Activated naive CD4-positive, alpha-beta T cell treated with anti-CD3 and anti-CD28 coated beads for 36 hours (primary cell): ENCODE measurements at regions not wholly inside any gene's neighbourhood (a gene's known extent, or its start where the extent isn't known, plus 50 kb on each side); places are given as distances from the start of the nearest gene placed in this dataset.

ENCODE experiments used
- CTCF ChIA-PET: fragments of 350-600 bp; sonication (Branson Sonifier 250); formaldehyde crosslinking; loops from one replicate; lab custom pipeline; 2021; ENCODE audit warnings: antibody characterized with exemption; lab: Charles Lee
- DNase-seq: peaks from one replicate; pipeline ENCODE4 v3.0.0-alpha.2; 2020
- H3K27ac Mint-ChIP-seq: one replicate; pipeline ENCODE4 v1.8.0; 2021; ENCODE audit warnings: mild to moderate bottlenecking, mixed read lengths
- H3K27me3 Mint-ChIP-seq: one replicate; pipeline ENCODE4 v1.8.0; 2021; ENCODE audit warnings: low read depth, mixed read lengths
- H3K36me3 Mint-ChIP-seq: one replicate; pipeline ENCODE4 v1.8.0; 2021; ENCODE audit warnings: low read depth, mixed read lengths
- H3K4me1 Mint-ChIP-seq: one replicate; pipeline ENCODE4 v1.8.0; 2021; ENCODE audit warnings: low read depth, mixed read lengths
- H3K4me3 Mint-ChIP-seq: one replicate; pipeline ENCODE4 v1.8.0; 2021; ENCODE audit warnings: mild to moderate bottlenecking, moderate library complexity, mixed read lengths
- H3K9me3 Mint-ChIP-seq: one replicate; pipeline ENCODE4 v1.8.0; 2021; ENCODE audit warnings: mixed read lengths
- intact Hi-C: fragments of 100-400 bp; cut with micrococcal nuclease; formaldehyde crosslinking; loops from one replicate; pipeline ENCODE4 v1.15.1; 2023

DNA sequence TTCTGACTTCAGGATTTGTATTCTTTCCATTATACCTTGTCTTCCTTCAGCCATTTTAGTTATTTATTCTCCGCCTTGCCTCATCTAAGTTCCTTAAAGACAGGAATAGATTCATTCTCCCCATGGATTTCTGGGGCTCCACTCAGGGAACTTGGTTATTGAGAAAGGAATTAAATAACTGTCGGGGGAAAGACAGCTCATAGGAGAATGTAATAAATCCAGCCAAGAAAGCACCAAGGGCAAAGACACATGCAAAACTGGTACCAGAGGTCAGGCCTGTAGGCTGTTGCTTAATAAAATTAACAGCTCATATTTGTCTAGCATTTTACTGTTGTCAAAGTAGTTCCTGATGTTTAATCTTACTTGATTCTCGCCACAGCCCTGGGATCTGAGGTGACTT, 357.2 kb downstream of the TMEM38B start:
- intact Hi-C loops, result no loop called here
- DNase-seq, result no peak
- H3K27me3 Mint-ChIP-seq, result no peaks in the 10 kb centered on the region
- H3K27ac Mint-ChIP-seq, result no peak overlapping the region
- H3K9me3 Mint-ChIP-seq, result peaks cover 2% of the 10 kb centered on the region
- no peaks in the 10 kb centered on the region for H3K4me1 Mint-ChIP-seq
- H3K4me3 Mint-ChIP-seq, result no peak overlapping the region
- H3K36me3 Mint-ChIP-seq, result no peaks in the 10 kb centered on the region
- CTCF ChIA-PET, result no interaction called here

- Mint-ChIP-seq H3K9me3 (peaks cover 2% of the 10 kb centered on the region), H3K27ac (no peak overlapping the region), H3K36me3 (no peaks in the 10 kb centered on the region), H3K27me3 (no peaks in the 10 kb centered on the region), H3K4me3 (no peak overlapping the region), H3K4me1 (no peaks in the 10 kb centered on the region)
- DNase-seq, result no peak
- CTCF ChIA-PET, result no interaction called here
- intact Hi-C loops, result no loop called here
Observed at GRCh38 chr9:106052166-106052565, 357.8 kb downstream of the TMEM38B start.

GRCh38 chr9:106052735-106053134, 358.4 kb downstream of the TMEM38B start:
- intact Hi-C loops, result no loop called here
- DNase-seq, result no peak
- no peaks in the 10 kb centered on the region for H3K36me3 Mint-ChIP-seq
- H3K27ac Mint-ChIP-seq, result no peak overlapping the region
- CTCF ChIA-PET, result no interaction called here
- no peak overlapping the region for H3K4me3 Mint-ChIP-seq
- no peaks in the 10 kb centered on the region for H3K4me1 Mint-ChIP-seq
- H3K9me3 Mint-ChIP-seq, result peaks cover 2% of the 10 kb centered on the region
- no peaks in the 10 kb centered on the region for H3K27me3 Mint-ChIP-seq

GRCh38 chr9:106056328-106056727, 362.0 kb downstream of the TMEM38B start:
- Mint-ChIP-seq H3K4me1 (no peaks in the 10 kb centered on the region), H3K27ac (no peak overlapping the region), H3K27me3 (no peaks in the 10 kb centered on the region), H3K9me3 (peaks cover 2% of the 10 kb centered on the region), H3K36me3 (no peaks in the 10 kb centered on the region), H3K4me3 (no peak overlapping the region)
- DNase-seq, result no peak
- CTCF ChIA-PET, result no interaction called here
- intact Hi-C loops, result no loop called here

DNA sequence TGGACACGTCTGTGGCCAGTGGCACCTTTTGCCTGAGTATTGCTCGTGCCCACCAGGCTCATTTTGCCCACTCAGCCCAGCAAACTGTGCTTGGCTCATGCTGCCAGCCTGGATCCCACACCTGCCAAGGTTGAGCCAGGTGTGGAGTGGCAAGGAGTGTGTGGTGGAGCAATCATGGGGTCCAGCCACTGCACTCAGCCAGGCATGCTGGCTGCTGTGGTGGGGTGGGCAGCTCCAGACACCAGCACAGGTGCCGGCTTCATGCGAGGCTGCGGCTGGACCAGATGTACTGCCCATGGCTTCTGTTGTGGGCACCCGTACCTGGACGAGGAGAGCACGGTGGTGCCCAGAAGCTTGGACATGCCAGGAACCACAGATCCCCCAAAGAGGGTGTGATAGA, 364.1 kb downstream of the TMEM38B start:
- Mint-ChIP-seq H3K4me3 (no peak overlapping the region), H3K36me3 (no peaks in the 10 kb centered on the region), H3K4me1 (no peaks in the 10 kb centered on the region), H3K27ac (no peak overlapping the region), H3K9me3 (peaks cover 2% of the 10 kb centered on the region), H3K27me3 (no peaks in the 10 kb centered on the region)
- no peak for DNase-seq
- CTCF ChIA-PET, result no interaction called here
- intact Hi-C loops, result no loop called here

GRCh38 chr9:106059886-106060285, 365.5 kb downstream of the TMEM38B start:
- intact Hi-C loops, result no loop called here
- H3K4me1 Mint-ChIP-seq, result no peaks in the 10 kb centered on the region
- H3K36me3 Mint-ChIP-seq, result no peaks in the 10 kb centered on the region
- H3K27ac Mint-ChIP-seq, result no peak overlapping the region
- no peaks in the 10 kb centered on the region for H3K27me3 Mint-ChIP-seq
- H3K4me3 Mint-ChIP-seq, result no peak overlapping the region
- CTCF ChIA-PET, result no interaction called here
- no peaks in the 10 kb centered on the region for H3K9me3 Mint-ChIP-seq
- DNase-seq, result no peak

- no peaks in the 10 kb centered on the region for H3K36me3 Mint-ChIP-seq
- no peak overlapping the region for H3K4me3 Mint-ChIP-seq
- intact Hi-C loops, result no loop called here
- no peak for DNase-seq
- no peaks in the 10 kb centered on the region for H3K4me1 Mint-ChIP-seq
- no peak overlapping the region for H3K27ac Mint-ChIP-seq
- H3K9me3 Mint-ChIP-seq, result no peaks in the 10 kb centered on the region
- CTCF ChIA-PET, result no interaction called here
- no peaks in the 10 kb centered on the region for H3K27me3 Mint-ChIP-seq
Observed at GRCh38 chr9:106060885-106061284, 366.5 kb downstream of the TMEM38B start.

GRCh38 chr9:106062250-106062649, 367.9 kb downstream of the TMEM38B start:
- Mint-ChIP-seq H3K4me3 (no peak overlapping the region), H3K27me3 (no peaks in the 10 kb centered on the region), H3K9me3 (no peaks in the 10 kb centered on the region), H3K27ac (no peak overlapping the region), H3K4me1 (no peaks in the 10 kb centered on the region), H3K36me3 (no peaks in the 10 kb centered on the region)
- CTCF ChIA-PET, result no interaction called here
- intact Hi-C loops, result no loop called here
- DNase-seq, result no peak

- H3K4me3 Mint-ChIP-seq, result no peak overlapping the region
- H3K27ac Mint-ChIP-seq, result no peak overlapping the region
- CTCF ChIA-PET, result no interaction called here
- H3K27me3 Mint-ChIP-seq, result no peaks in the 10 kb centered on the region
- intact Hi-C loops, result no loop called here
- H3K4me1 Mint-ChIP-seq, result no peaks in the 10 kb centered on the region
- H3K36me3 Mint-ChIP-seq, result no peaks in the 10 kb centered on the region
- no peak for DNase-seq
- H3K9me3 Mint-ChIP-seq, result no peaks in the 10 kb centered on the region
Observed at GRCh38 chr9:106065136-106065535, 370.8 kb downstream of the TMEM38B start.

- H3K4me3 Mint-ChIP-seq, result no peak overlapping the region
- DNase-seq, result no peak
- no peaks in the 10 kb centered on the region for H3K4me1 Mint-ChIP-seq
- no peaks in the 10 kb centered on the region for H3K27me3 Mint-ChIP-seq
- H3K9me3 Mint-ChIP-seq, result no peaks in the 10 kb centered on the region
- H3K36me3 Mint-ChIP-seq, result no peaks in the 10 kb centered on the region
- intact Hi-C loops, result no loop called here
- H3K27ac Mint-ChIP-seq, result no peak overlapping the region
- CTCF ChIA-PET, result no interaction called here
Observed at GRCh38 chr9:106065579-106066214, 371.4 kb downstream of the TMEM38B start.

GRCh38 chr9:106066940-106067524, 372.7 kb downstream of the TMEM38B start:
- H3K4me3 Mint-ChIP-seq, result no peak overlapping the region
- H3K9me3 Mint-ChIP-seq, result no peaks in the 10 kb centered on the region
- no peak overlapping the region for H3K27ac Mint-ChIP-seq
- no peak for DNase-seq
- H3K36me3 Mint-ChIP-seq, result no peaks in the 10 kb centered on the region
- no peaks in the 10 kb centered on the region for H3K27me3 Mint-ChIP-seq
- CTCF ChIA-PET, result no interaction called here
- no peaks in the 10 kb centered on the region for H3K4me1 Mint-ChIP-seq
- intact Hi-C loops, result no loop called here

- no peaks in the 10 kb centered on the region for H3K27me3 Mint-ChIP-seq
- H3K4me3 Mint-ChIP-seq, result no peak overlapping the region
Observed at GRCh38 chr9:106069241-106069640, 374.9 kb downstream of the TMEM38B start.

GRCh38 chr9:106072421-106072820, 378.1 kb downstream of the TMEM38B start:
- no peaks in the 10 kb centered on the region for H3K9me3 Mint-ChIP-seq
- no peak overlapping the region for H3K4me3 Mint-ChIP-seq
- no peaks in the 10 kb centered on the region for H3K4me1 Mint-ChIP-seq
- CTCF ChIA-PET, result no interaction called here
- H3K36me3 Mint-ChIP-seq, result no peaks in the 10 kb centered on the region
- intact Hi-C loops, result no loop called here
- H3K27me3 Mint-ChIP-seq, result no peaks in the 10 kb centered on the region
- no peak overlapping the region for H3K27ac Mint-ChIP-seq
- DNase-seq, result no peak

More at GRCh38 chr9:106069241-106069640, 374.9 kb downstream of the TMEM38B start:
- intact Hi-C loops, result no loop called here
- no peaks in the 10 kb centered on the region for H3K9me3 Mint-ChIP-seq
- no peak overlapping the region for H3K27ac Mint-ChIP-seq
- CTCF ChIA-PET, result no interaction called here
- DNase-seq, result no peak
- no peaks in the 10 kb centered on the region for H3K4me1 Mint-ChIP-seq
- no peaks in the 10 kb centered on the region for H3K36me3 Mint-ChIP-seq
